Right kidney (tissue), 1 donor: ENCODE measurements at regions not wholly inside any gene's neighbourhood (a gene's known extent, or its start where the extent isn't known, plus 50 kb on each side); places are given as distances from the start of the nearest gene placed in this dataset.
"Not testable (repeated sequence)": the region's sequence is repeated elsewhere in the genome, so short reads cannot be mapped to it uniquely, and the experiment has no call there.

Source experiments
- DNase-seq: peaks from one replicate; pipeline ENCODE4 v3.0.0-alpha.2; 2016

DNA sequence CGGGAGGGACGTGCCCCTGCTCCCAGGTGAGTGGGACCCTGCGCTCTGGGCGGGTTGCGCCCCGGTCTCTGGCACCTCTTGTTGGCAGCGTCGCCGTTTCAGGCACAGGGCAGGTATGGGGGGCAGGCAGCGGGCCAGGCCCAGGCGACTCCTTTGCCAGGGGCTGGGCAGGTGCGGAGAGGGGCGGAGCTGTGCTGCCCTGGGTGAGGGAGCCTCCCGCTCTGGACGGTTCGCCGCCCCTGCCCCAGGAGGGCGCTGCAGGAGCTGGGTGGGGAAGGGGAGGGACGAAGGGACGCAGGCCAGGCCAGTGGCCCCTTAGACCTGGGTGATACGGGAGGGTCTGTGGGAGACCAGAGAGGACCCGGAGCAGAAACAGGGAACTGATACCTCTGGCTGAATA, 663.9 kb upstream of the DEFB115 start:
- DNase-seq = no peak

DNA sequence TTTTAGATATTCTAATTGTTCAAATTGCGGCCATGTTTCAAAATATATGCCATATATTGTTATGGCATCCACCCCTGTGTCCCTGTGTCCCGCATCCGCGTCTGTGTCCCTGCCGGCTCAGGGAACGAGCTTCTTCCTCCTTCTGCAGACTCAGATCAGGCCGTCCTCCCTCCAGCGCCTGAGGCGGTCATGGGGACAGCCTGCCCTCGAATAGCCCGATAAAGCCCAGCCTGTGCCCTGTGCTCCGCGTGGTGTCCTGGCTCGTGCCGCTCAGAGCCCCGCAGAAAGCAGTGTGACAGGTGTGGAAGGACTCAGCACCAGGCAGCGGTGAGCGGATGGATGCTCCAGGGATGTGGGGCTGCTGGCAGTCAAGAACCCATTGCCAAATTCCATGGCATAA, 663.4 kb upstream of the DEFB115 start:
- no peak for DNase-seq

DNA sequence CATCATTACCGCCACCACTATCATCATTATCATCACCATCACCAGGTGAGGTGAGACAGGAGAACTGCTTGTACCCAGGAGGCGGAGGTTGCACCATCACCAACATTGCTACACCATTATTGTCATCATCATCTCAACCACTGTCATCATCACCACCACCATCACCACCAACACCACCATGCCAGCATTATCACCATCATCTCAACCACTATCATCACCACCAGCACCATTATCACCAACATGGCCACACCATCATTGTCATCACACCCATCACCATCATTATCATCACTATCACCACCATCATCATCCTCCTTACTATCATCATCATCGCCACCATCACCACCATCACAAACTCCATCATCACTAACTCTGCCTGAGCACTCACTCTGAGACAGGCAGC, 661.8 kb upstream of the DEFB115 start:
- DNase-seq = no peak

DNA sequence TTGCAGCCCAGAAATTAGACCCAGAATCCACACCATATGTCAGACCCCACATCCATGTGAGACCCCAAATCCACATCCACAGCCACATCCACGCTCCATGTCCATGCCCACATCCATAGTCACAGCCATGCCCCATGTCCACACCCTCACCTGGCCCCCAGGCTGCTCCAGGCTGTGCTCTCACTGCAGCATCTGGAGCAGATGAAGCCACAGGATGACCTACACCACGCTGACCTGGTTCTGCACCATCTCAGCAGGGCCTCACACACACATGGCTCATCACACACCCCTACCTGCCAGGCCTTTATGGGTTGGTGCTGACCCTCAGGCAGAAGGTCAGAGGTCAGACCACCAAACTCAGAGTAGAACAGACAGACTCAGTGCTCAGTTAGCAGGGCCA, 660.0 kb upstream of the DEFB115 start:
- DNase-seq = not testable (repeated sequence)

DNA sequence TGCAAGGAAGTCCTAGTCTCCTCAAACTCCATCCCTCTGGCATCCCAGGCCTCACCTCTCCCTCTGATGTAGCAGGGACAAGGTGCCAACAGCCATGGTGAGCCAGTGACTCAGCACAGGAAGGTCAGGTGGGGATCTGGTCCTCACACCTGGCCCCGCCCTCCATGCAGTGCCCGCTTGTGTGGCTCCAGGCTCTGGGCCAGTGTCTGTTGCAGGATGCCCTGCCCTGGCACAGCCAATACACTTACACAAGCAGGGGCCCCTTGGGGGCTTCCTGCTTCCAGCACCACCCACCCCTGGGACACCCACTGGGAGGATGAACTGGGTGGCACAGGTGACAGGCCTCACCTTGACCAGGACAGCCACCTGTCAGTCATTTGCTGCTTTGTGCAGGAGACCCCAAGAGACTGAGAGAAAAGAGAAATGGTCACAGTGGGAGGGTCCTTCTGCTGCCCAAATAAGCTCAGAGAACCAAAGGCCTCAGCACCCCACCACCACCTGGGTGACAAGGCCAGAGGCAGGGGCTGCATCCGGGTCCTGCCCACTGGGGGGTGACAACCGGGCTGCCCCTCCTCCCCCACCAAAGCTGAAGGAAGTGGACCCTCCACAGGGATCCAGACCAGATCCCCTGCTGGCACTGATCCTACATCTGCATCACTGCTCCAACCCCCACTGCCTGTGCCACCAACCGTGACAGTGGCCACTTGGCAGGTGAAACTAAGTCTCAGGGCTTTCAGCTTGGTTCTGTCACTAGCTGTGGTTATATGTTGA, 658.8 kb upstream of the DEFB115 start:
- no peak for DNase-seq

DNA sequence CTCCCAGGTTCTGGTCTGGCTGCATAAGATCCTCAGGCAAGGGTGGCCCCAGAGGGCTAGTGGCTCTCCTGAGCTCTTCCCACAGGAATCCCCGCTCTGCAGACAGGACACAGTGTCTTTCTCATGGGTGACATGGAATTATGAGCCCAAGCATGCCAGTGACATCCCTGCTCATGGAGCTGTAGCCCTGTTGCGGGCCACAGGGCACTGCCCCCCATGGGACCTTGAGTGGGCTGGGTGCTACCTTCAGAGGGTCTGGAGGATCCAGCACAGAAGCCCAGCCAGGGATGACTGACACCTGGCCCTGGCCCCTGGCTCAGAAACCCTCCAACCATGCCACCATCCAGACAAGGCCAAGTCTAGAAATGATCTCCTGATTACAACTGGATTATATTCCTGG, 657.5 kb upstream of the DEFB115 start:
- no peak for DNase-seq

DNA sequence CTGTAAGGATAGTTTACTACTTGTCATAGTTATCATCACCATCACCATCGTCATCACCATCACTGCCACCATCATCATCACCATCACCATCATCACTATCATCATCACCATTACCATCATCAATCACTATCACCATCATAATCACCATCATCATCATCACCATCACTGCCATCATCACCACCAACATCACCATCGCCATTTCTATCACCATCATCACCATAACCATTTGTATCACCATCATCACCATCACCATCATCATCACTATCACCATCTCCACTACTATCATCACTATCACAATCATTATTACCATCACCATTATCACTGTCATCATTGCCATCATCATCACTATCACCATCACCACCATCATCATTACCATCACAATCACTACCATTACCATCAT, 655.5 kb upstream of the DEFB115 start:
- no peak for DNase-seq

DNA sequence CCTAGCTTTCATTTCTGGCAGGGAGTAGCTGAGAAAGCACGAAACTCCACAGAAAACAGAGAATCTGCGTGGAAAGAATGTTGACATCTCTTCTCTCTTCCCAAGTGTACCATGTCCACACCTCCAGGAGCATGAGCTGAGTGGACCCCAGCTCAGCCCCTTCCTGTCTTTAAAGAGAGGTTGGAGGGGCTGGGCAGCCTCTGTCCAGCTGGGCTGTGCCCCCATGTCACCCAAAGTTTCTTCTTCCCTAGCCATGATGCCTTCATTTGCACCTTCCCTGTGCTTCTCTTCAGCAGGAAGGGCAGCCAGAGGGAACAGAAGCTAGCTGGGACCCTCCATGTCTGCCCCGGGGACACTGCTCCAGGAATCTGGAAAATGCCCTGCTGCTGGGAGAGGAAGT, 655.0 kb upstream of the DEFB115 start:
- no peak for DNase-seq

DNA sequence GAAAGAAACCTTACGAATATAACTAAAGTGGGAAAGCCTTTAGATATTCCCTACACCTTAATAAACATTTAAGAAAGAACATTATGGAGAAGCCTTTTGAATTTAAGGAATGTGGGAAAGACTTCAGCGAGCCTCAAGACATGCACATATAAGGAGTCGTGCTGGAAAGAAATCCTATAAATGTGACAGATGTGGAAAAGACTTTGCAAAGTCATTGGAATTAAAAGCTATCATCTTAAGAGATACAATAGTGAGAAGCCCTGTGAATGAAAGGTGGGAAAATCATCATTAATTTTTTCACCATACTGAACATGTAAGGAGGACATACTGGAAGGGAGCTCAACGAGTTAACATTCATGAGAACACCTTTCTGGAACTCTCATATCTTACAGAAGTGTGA, 650.5 kb upstream of the DEFB115 start:
- no peak for DNase-seq

DNA sequence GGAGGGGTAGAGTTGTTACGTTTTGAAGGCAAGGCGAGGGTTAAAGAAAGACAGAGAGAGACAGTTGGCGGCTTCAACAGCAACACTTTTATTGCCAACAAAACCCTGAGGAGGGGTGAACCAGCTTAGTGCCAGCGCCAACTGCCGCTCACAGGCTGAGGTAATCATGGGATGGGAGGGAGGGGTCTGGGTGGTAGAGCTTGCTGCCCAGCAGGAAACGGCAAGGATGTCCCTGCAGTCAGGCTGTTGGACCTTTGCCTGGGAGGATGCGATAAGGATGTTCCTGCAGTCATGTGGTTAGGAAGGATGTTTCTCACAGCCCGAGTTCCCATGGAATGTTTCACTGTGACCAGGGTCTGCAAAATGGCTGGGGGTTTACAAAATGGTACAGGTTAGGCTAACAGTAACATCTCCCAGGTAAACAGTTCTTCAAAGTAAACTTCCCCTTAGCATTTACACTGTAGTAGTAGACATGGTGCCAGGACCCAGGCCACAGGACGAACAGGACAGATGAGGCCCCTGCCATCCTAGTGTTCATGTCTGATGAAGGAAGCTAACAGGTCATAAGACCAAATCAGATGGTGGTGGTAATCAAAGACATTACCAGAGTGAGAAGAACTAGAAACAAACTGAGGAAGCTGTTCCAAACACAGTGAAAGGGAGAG, 647.3 kb upstream of the DEFB115 start:
- DNase-seq = no peak

DNA sequence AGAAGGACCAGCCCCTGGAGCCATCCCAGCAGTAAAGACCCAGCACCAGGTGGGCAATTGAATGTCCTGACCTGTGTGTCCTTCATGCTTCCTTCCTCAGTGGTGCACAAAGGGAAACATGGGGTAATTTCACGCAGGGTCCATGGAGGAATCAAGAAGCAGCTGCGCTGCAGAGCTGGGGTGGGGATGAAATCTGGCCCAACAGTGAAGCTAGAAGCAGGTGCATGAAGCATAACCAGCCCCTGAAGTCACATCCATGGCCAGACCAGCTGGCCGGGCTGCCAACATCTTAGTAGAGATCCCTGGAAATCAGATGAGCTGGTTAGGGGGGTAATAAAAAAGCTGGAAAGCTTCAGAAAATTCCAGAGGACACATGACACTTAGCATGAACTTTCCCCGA, 646.7 kb upstream of the DEFB115 start:
- DNase-seq = no peak

DNA sequence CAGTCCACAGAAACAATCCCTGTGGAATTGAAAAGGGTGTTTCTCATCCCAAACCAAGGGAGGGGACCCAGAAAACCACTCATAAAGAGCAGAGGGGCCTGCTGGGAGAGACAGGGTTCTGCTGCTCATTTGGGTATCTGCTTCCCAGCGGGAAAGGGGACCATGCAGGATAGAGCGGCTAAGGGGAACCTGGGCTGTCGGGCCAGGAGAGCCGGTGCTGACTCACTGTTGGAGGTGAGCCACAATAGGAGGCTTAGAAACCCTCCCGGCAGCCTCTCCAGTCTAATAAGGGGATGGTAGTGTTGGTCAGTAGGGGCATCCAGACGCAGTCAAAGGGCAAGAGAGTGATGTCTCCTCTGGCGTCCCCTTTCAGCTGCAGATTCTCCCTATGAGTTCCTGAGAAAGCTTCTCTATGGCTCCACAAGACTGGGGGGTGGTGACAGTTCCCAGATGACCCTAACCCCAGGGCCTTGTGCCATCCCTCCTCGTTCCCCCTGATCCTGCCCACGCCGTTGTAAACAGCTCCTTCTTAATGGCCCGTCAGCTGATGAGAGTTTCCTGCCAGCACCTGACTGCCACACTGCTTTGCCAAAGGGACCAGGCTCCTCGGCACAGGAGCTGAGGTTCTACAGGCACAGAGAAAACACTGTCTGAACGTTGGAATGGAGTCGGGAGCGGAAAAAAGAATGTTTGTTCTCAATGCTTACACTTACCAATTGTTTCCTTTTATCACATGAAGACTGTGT, 646.1 kb upstream of the DEFB115 start:
- no peak for DNase-seq

DNA sequence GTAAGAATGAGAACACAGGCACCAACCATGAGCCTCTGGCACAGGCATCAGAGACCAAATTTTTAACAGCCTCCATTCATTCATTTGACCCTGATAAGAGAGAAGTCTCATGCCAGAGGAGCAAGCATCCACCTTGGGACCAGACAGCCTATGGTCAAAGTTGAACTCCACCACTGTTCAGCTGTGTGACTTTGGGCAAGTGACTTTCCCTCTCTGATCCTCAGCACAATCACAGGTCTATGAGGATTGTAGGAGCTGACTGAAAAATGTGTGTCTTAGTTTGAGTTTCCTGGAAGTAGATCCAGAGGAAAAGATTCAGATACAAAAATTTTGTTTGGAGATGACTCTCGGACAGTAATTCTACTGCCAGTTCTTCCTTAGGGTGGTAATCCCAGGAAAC, 645.1 kb upstream of the DEFB115 start:
- no peak for DNase-seq

DNA sequence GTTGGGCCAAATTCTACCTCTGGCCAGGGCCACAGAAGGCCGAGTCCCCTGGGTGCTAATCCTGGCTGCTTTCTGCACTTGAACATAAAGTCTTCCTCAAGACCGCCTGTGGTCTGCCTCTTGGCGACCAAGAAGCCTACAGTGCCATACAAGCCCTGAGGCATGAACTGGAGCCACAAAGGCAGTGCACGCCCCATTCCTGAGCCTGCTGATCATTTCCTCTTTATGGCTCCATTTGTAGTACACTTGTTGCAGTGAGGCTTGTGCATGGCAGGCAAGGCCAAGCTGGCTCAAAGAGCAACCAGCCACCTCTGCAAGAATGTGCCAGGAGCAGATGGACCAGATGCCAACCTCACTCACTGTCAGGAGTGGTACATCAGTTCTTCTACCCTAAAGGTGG, 636.1 kb upstream of the DEFB115 start:
- not testable (repeated sequence) for DNase-seq

DNA sequence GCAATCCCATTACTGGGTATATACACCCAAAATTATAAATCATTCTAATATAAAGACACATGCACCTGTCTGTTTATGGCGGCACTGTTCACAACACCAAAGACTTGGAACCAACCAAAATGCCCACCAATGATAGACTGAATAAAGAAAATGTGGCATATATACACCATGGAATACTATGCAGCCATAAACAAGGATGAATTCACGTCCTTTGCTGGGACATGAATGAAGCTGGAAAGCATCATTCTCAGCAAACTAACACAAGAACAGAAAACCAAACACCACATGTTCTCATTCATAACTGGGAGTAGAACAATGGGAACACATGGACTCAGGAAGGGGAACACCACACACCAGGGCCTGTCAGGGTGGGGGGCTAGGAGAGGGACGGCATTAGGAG, 633.2 kb upstream of the DEFB115 start:
- not testable (repeated sequence) for DNase-seq

DNA sequence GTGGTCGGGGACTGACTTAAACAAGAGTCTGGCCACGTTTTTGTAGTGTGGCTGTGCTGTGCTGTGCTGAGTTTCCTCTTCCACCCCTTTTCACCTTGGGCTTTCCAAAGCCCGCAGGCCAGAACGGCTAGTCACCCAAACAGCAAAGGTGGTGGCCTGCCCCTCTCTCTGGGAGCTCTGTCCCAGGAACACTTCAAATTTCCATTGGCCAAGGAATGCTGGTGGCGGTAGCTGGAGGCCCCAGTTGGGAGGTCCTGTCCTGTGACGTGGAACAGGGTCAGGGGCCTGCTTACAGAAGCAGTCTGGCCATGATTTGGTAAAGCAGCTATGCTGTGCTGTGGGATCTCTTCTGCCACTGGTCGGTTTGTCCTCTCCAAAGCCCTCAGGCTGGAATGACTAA, 628.1 kb upstream of the DEFB115 start:
- DNase-seq = not testable (repeated sequence)

DNA sequence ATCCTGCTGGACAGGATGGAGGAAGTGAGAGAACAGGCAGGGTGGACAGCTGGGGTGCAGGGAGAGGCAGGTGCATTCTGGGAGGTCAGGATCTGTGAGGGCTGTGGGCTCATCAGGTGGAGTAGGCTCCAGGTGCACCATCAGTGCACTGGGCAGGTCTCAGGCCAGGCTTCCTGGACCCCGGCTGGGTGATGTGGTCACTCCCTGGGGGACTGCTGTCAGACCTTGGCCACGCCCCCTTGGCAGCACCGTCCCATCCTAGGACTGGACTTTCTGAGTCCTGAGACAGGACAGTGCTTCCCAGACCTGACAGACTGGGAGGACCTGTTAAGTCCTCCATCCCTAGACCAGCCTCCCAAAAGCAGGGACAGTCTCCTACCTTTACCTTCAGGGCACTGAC, 626.7 kb upstream of the DEFB115 start:
- DNase-seq = no peak

DNA sequence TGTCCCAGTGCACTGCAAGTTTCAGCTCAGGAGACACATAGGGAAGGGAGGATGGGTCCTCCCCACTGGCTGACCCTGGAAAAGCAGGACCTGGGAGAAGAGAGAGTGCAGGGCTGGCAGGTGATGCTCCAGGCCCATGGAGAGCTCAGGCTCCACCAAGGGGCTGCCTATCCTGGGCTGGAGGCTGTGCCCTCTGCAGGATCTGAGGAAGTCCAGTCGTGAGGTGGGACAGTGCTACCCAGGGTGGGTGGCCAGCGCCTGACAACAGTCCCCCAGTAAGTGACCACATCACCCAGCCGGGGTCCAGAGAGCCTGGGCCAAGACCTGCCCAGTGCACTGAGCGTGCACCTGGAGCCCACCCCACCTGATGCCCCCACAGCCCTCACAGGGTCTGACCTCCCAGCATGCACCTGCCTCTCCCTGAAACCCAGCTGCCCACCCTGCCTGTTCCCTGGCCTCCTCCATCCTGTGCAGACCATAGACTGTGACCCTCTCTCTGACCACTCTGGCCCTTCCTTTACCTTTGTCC, 626.1 kb upstream of the DEFB115 start:
- not testable (repeated sequence) for DNase-seq

DNA sequence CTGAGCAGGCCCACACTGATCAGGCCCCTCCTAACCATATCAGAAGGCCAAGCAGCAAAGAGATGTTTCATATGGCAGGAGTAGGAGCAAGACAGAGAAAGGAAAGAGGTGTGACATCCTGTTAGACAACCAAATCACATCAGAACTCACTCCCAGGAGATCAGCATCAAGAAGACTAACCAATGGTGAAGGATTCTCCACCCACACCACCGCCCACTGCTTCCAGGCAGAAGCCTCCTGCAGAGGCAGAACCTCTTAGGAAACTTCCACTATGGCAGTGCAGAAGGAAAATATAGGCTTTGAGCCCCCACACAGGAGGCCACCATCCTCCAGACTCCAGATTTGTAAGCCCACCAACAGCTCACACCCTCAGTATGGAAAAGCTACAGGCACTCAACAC, 624.7 kb upstream of the DEFB115 start:
- DNase-seq = not testable (repeated sequence)

DNA sequence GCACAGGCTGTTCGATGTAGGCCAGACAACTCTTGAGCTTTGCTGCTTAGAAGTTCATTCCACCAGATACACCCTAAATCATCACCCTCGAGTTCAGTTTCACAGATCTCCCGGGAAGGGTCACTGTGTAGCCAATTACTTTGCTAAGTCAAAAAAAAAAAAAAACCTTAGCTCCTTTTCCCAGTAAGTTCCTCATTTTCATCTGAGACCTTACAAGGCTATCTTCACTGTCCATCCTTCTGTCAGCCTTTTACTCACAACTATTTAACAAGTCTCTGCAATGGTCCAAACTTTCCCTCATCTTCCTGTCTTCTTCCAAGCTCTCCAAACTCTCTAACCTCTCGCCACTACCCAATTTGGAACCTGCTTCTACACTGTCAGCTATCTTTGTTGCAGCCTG, 615.9 kb upstream of the DEFB115 start:
- DNase-seq = not testable (repeated sequence)

DNA sequence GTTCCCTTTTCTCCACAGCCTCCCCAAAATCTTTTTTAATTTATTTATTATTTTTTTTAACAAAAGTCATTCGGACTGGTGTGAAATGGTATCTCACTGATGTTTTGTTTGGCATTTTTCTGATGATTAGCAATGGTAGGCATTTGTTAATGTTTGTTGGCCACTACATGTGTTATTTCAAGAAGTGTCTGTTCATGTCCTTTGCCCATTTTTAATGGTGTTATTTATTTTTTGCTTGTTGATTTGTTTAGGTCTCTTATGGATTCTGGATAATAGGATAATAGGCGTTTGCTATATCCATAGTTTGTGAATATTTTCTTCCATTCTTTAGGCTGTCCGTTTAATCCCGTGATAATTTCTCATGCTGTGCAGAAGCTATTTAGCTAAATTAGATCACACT, 596.5 kb upstream of the DEFB115 start:
- DNase-seq = not testable (repeated sequence)

DNA sequence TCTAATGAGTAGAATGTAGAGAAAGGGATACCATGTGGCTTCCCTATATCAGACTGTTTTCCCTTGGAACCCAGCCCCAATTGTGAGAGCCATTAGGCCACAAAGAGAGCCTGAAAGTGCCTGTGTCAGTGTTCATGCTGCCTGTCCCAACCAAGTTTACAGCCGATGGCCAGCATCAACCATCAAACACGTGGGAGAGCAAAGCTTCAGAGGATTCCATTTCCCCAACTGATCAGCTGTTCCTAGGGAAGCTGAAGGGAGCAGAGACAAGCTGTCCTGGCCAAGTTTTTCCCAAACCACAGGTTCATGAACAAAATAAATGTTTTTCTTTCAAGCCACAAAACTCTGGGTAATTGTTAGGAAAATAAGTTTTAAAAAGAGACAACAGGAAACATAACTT, 589.0 kb upstream of the DEFB115 start:
- not testable (repeated sequence) for DNase-seq

DNA sequence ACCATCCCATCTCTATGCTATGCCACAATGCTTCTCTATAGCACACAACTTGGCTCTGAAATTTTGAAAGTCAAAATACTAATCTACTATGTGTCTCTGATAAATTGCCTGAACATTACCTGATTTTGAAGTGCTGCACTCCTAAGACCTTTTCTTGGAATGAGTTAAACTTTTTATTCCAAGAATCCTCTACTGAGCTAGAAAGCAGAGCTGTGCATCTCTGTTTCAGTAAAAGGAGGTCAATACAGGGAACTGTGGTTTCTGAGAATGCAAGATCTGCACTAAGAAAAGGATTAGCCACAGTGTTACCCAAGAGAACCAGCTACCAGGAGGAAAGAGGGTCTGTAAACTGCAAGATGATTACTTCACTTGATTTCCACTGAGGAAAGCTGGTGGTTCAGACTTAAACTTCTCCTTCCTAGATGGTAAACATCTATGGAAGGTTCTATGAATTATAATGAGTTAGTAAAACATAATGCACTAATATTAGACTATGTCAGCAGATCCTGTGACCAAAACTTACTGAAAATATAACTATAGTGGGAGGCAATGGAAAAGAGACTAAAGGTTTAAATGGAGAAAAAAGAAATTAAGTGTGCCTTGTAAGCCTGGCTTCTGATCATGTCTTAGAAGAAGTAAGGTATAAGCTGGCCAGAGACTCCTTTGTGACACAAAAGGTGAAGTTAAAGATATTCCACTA, 588.0 kb upstream of the DEFB115 start:
- DNase-seq = not testable (repeated sequence)
